HG02798 (cell line): ENCODE measurements at regions not wholly inside any gene's neighbourhood (a gene's known extent, or its start where the extent isn't known, plus 50 kb on each side); places are given as distances from the start of the nearest gene placed in this dataset.

ENCODE experiments used
- ATAC-seq: cut with Tn5 transposase; IDR thresholded peaks from one replicate; pipeline ENCODE4 v1.9.1; 2021; ENCODE audit warnings: mild to moderate bottlenecking; ENCODE audit not compliant: unreplicated experiment, poor library complexity

- no peak for ATAC-seq
Observed at GRCh38 chr3:135891121-135891520, 74.4 kb upstream of the PPP2R3A start.

- no peak for ATAC-seq
Observed at GRCh38 chr3:135895106-135895733, 70.3 kb upstream of the PPP2R3A start.

GRCh38 chr3:135895734-135896121, 69.8 kb upstream of the PPP2R3A start:
- no peak for ATAC-seq

- no peak for ATAC-seq
Observed at GRCh38 chr3:135896613-135897012, 68.9 kb upstream of the PPP2R3A start.

- no peak for ATAC-seq
Observed at GRCh38 chr3:135897715-135898114, 67.8 kb upstream of the PPP2R3A start.

GRCh38 chr3:135898774-135899173, 66.8 kb upstream of the PPP2R3A start:
- no peak for ATAC-seq

- no peak for ATAC-seq
Observed at GRCh38 chr3:135905058-135905724, 60.3 kb upstream of the PPP2R3A start.

GRCh38 chr3:135907422-135908165, 57.9 kb upstream of the PPP2R3A start:
- ATAC-seq: no peak

- no peak for ATAC-seq
Observed at GRCh38 chr3:135908225-135908624, 57.3 kb upstream of the PPP2R3A start.

- ATAC-seq: no peak
Observed at GRCh38 chr3:135908737-135909136, 56.8 kb upstream of the PPP2R3A start.

- no peak for ATAC-seq
Observed at GRCh38 chr3:135911110-135911509, 54.4 kb upstream of the PPP2R3A start.

- no peak for ATAC-seq
Observed at GRCh38 chr3:135915206-135915605, 50.3 kb upstream of the PPP2R3A start.
